ENCODE measurements at regions not wholly inside any gene's neighbourhood (a gene's known extent, or its start where the extent isn't known, plus 50 kb on each side); places are given as distances from the start of the nearest gene placed in this dataset.

- DNase-seq (ENCODE audit: low read depth): no peak
- no peak overlapping the region for H3K4me3 ChIP-seq (ENCODE audit: low read depth, low read length)
- TF ChIP-seq MYC (IDR thresholded peaks at IDR 0.05; ENCODE audit: low read depth, low read length) (no peak), CTCF (IDR thresholded peaks at IDR 0.05; ENCODE audit: low read depth, low read length) (no peak), POLR2A (IDR thresholded peaks at IDR 0.05; ENCODE audit: extremely low read depth, insufficient read length) (no peak), MAX (IDR thresholded peaks at IDR 0.05; ENCODE audit: low read depth, low read length) (no peak)
Observed at GRCh38 chr3:18795078-18795477, 353.2 kb upstream of the KCNH8 start.

GRCh38 chr3:18791752-18792151, 356.6 kb upstream of the KCNH8 start:
- no peak for TF ChIP-seq MYC (IDR thresholded peaks at IDR 0.05; ENCODE audit: low read depth, low read length)
- no peak for TF ChIP-seq POLR2A (IDR thresholded peaks at IDR 0.05; ENCODE audit: extremely low read depth, insufficient read length)
- TF ChIP-seq MAX (IDR thresholded peaks at IDR 0.05; ENCODE audit: low read depth, low read length): no peak
- no peak for DNase-seq (ENCODE audit: low read depth)
- H3K4me3 ChIP-seq (ENCODE audit: low read depth, low read length): no peak overlapping the region

GRCh38 chr3:18791182-18791581, 357.1 kb upstream of the KCNH8 start:
- no peak overlapping the region for H3K4me3 ChIP-seq (ENCODE audit: low read depth, low read length)
- TF ChIP-seq MYC (IDR thresholded peaks at IDR 0.05; ENCODE audit: low read depth, low read length): no peak
- TF ChIP-seq CTCF (IDR thresholded peaks at IDR 0.05; ENCODE audit: low read depth, low read length): no peak
- no peak for TF ChIP-seq POLR2A (IDR thresholded peaks at IDR 0.05; ENCODE audit: extremely low read depth, insufficient read length)
- no peak for TF ChIP-seq MAX (IDR thresholded peaks at IDR 0.05; ENCODE audit: low read depth, low read length)
- no peak for DNase-seq (ENCODE audit: low read depth)

- H3K4me3 ChIP-seq (ENCODE audit: low read depth, low read length): no peak overlapping the region
- DNase-seq (ENCODE audit: low read depth): no peak
- TF ChIP-seq POLR2A (IDR thresholded peaks at IDR 0.05; ENCODE audit: extremely low read depth, insufficient read length) (no peak), CTCF (IDR thresholded peaks at IDR 0.05; ENCODE audit: low read depth, low read length) (no peak), MAX (IDR thresholded peaks at IDR 0.05; ENCODE audit: low read depth, low read length) (no peak)
Observed at GRCh38 chr3:18790384-18790783, 357.9 kb upstream of the KCNH8 start.

- no peak for DNase-seq (ENCODE audit: low read depth)
- TF ChIP-seq MYC (IDR thresholded peaks at IDR 0.05; ENCODE audit: low read depth, low read length) (no peak), MAX (IDR thresholded peaks at IDR 0.05; ENCODE audit: low read depth, low read length) (no peak), CTCF (IDR thresholded peaks at IDR 0.05; ENCODE audit: low read depth, low read length) (no peak), POLR2A (IDR thresholded peaks at IDR 0.05; ENCODE audit: extremely low read depth, insufficient read length) (no peak)
- H3K4me3 ChIP-seq (ENCODE audit: low read depth, low read length): no peak overlapping the region
Observed at GRCh38 chr3:18789734-18790133, 358.6 kb upstream of the KCNH8 start.

- DNase-seq (ENCODE audit: low read depth): peak; percentile 4
- TF ChIP-seq MAX (IDR thresholded peaks at IDR 0.05; ENCODE audit: low read depth, low read length) (no peak), POLR2A (IDR thresholded peaks at IDR 0.05; ENCODE audit: extremely low read depth, insufficient read length) (no peak), MYC (IDR thresholded peaks at IDR 0.05; ENCODE audit: low read depth, low read length) (no peak), CTCF (IDR thresholded peaks at IDR 0.05; ENCODE audit: low read depth, low read length) (no peak)
- no peak overlapping the region for H3K4me3 ChIP-seq (ENCODE audit: low read depth, low read length)
Observed at GRCh38 chr3:18787441-18787840, 360.9 kb upstream of the KCNH8 start.

Data from NB4 (cell line).